GM23338 (cell line): ENCODE measurements at regions not wholly inside any gene's neighbourhood (a gene's known extent, or its start where the extent isn't known, plus 50 kb on each side); places are given as distances from the start of the nearest gene placed in this dataset.

Experiments
- ETS1 ChIP-seq: IDR thresholded peaks from 2 replicates; pipeline ENCODE4 v1.6.1; 2016; ENCODE audit warnings: antibody characterized with exemption
- EZH2 ChIP-seq: fragments of 200-600 bp; sonication (generic); IDR thresholded peaks from one replicate; pipeline ENCODE4 v1.8.0; 2017; ENCODE audit warnings: antibody characterized with exemption, mild to moderate bottlenecking, low read depth; ENCODE audit not compliant: unreplicated experiment
- EZH2phosphoT487 ChIP-seq: fragments of 200-600 bp; sonication (generic); IDR thresholded peaks from one replicate; pipeline ENCODE4 v1.8.1; 2018; ENCODE audit warnings: antibody characterized with exemption; ENCODE audit not compliant: unreplicated experiment
- POLR2AphosphoS5 ChIP-seq: IDR thresholded peaks from 2 replicates; pipeline ENCODE4 v1.6.1; 2016; ENCODE audit warnings: antibody characterized with exemption, low read depth
- TF ChIP-seq, protein P1 (sequence below), 2 experiments: fragments of 200-600 bp in 1 of 2; sonication (generic) in 1 of 2; conservative IDR thresholded peaks; 2 replicates each; pipeline versions ENCODE4 v1.5.1 to v1.6.1; 2016 to 2017; ENCODE audit warnings: antibody characterized with exemption in 2 of 2, low read depth in 2 of 2, mild to moderate bottlenecking in 2 of 2, moderate library complexity in 1 of 2
- TF ChIP-seq, protein P2 (sequence below): IDR thresholded peaks from one replicate; pipeline ENCODE4 v1.6.1; 2018; ENCODE audit warnings: antibody characterized with exemption; ENCODE audit not compliant: unreplicated experiment

DNA sequence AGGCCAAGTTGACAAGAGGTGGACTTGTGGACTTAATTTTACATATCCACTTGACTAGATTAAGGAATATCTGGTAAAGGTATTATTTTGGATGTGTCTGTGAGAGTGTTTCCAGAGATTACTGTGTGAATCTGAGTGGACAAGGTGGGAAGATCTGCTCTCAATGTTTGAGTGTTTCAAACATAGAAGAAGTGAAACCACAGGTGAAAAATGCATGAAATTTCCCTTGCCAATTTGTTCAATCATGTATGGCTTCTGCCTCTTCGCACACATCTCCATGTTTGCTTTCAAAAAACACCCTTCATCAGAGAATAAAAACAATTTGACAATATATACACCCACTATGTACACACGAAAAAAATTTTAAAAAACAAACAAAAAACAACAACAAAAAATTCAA, 152.7 kb downstream of the SALL1 start:
- TF ChIP-seq EZH2 (no peak), POLR2AphosphoS5 (no peak), ETS1 (no peak), EZH2phosphoT487 (no peak)
- TF ChIP-seq, protein P1, sequence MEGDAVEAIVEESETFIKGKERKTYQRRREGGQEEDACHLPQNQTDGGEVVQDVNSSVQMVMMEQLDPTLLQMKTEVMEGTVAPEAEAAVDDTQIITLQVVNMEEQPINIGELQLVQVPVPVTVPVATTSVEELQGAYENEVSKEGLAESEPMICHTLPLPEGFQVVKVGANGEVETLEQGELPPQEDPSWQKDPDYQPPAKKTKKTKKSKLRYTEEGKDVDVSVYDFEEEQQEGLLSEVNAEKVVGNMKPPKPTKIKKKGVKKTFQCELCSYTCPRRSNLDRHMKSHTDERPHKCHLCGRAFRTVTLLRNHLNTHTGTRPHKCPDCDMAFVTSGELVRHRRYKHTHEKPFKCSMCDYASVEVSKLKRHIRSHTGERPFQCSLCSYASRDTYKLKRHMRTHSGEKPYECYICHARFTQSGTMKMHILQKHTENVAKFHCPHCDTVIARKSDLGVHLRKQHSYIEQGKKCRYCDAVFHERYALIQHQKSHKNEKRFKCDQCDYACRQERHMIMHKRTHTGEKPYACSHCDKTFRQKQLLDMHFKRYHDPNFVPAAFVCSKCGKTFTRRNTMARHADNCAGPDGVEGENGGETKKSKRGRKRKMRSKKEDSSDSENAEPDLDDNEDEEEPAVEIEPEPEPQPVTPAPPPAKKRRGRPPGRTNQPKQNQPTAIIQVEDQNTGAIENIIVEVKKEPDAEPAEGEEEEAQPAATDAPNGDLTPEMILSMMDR (conservative IDR thresholded peaks at IDR 0.05; ENCODE audit: low read depth in 2 of 2): no peak
- TF ChIP-seq, protein P2, sequence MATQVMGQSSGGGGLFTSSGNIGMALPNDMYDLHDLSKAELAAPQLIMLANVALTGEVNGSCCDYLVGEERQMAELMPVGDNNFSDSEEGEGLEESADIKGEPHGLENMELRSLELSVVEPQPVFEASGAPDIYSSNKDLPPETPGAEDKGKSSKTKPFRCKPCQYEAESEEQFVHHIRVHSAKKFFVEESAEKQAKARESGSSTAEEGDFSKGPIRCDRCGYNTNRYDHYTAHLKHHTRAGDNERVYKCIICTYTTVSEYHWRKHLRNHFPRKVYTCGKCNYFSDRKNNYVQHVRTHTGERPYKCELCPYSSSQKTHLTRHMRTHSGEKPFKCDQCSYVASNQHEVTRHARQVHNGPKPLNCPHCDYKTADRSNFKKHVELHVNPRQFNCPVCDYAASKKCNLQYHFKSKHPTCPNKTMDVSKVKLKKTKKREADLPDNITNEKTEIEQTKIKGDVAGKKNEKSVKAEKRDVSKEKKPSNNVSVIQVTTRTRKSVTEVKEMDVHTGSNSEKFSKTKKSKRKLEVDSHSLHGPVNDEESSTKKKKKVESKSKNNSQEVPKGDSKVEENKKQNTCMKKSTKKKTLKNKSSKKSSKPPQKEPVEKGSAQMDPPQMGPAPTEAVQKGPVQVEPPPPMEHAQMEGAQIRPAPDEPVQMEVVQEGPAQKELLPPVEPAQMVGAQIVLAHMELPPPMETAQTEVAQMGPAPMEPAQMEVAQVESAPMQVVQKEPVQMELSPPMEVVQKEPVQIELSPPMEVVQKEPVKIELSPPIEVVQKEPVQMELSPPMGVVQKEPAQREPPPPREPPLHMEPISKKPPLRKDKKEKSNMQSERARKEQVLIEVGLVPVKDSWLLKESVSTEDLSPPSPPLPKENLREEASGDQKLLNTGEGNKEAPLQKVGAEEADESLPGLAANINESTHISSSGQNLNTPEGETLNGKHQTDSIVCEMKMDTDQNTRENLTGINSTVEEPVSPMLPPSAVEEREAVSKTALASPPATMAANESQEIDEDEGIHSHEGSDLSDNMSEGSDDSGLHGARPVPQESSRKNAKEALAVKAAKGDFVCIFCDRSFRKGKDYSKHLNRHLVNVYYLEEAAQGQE: no peak
